Astrocyte (in vitro differentiated cells and primary cell): ENCODE measurements at regions not wholly inside any gene's neighbourhood (a gene's known extent, or its start where the extent isn't known, plus 50 kb on each side); places are given as distances from the start of the nearest gene placed in this dataset.
"Not testable (repeated sequence)": the region's sequence is repeated elsewhere in the genome, so short reads cannot be mapped to it uniquely, and the experiment has no call there.

Source experiments
- EZH2 ChIP-seq: IDR thresholded peaks from 2 replicates; pipeline ENCODE4 v1.6.1; 2012; ENCODE audit warnings: mild to moderate bottlenecking, low read length, inconsistent platforms; ENCODE audit not compliant: insufficient read depth
- TF ChIP-seq, protein P1 (sequence below): IDR thresholded peaks from 2 replicates; pipeline ENCODE4 v1.5.1; 2011; ENCODE audit warnings: low read depth, mild to moderate bottlenecking, inconsistent platforms, low read length, moderate library complexity; ENCODE audit not compliant: insufficient read depth

GRCh38 chr20:48119389-48119788, 334.1 kb upstream of the SULF2 start:
- TF ChIP-seq, protein P1, sequence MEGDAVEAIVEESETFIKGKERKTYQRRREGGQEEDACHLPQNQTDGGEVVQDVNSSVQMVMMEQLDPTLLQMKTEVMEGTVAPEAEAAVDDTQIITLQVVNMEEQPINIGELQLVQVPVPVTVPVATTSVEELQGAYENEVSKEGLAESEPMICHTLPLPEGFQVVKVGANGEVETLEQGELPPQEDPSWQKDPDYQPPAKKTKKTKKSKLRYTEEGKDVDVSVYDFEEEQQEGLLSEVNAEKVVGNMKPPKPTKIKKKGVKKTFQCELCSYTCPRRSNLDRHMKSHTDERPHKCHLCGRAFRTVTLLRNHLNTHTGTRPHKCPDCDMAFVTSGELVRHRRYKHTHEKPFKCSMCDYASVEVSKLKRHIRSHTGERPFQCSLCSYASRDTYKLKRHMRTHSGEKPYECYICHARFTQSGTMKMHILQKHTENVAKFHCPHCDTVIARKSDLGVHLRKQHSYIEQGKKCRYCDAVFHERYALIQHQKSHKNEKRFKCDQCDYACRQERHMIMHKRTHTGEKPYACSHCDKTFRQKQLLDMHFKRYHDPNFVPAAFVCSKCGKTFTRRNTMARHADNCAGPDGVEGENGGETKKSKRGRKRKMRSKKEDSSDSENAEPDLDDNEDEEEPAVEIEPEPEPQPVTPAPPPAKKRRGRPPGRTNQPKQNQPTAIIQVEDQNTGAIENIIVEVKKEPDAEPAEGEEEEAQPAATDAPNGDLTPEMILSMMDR: not testable (repeated sequence)
- TF ChIP-seq EZH2: not testable (repeated sequence)
